Loucy (cell line): ENCODE measurements at regions not wholly inside any gene's neighbourhood (a gene's known extent, or its start where the extent isn't known, plus 50 kb on each side); places are given as distances from the start of the nearest gene placed in this dataset.

Experiments
- H2AFZ ChIP-seq: fragments of 200-600 bp; sonication (generic); 2 replicates; pipeline ENCODE4 v1.6.0; 2016; ENCODE audit warnings: antibody characterized with exemption, mild to moderate bottlenecking, low read length, moderate library complexity
- H3F3A ChIP-seq: fragments of 200-600 bp; 2 replicates; pipeline ENCODE4 v1.6.0; 2016; ENCODE audit warnings: antibody characterized with exemption, low read depth, mild to moderate bottlenecking
- H3K27me3 ChIP-seq: fragments of 200-600 bp; sonication (generic); 2 replicates; pipeline ENCODE4 v1.6.1; 2014; ENCODE audit warnings: low read length, mild to moderate bottlenecking; ENCODE audit not compliant: insufficient read depth, poor library complexity, severe bottlenecking
- H3K36me3 ChIP-seq: fragments of 200-600 bp; sonication (generic); 2 replicates; pipeline ENCODE4 v1.6.1; 2016; ENCODE audit warnings: low read length; ENCODE audit not compliant: insufficient read depth
- H3K4me1 ChIP-seq: fragments of 200-600 bp; sonication (generic); 2 replicates; pipeline ENCODE4 v1.5.1; 2014; ENCODE audit warnings: low read length, mild to moderate bottlenecking; ENCODE audit not compliant: insufficient read depth, poor library complexity, severe bottlenecking
- H3K4me2 ChIP-seq: fragments of 200-600 bp; sonication (generic); 2 replicates; pipeline ENCODE4 v1.6.0; 2014; ENCODE audit warnings: antibody characterized with exemption, low read length, low read depth, mild to moderate bottlenecking; ENCODE audit not compliant: poor library complexity, severe bottlenecking
- H3K4me3 ChIP-seq: fragments of 200-600 bp; sonication (generic); 2 replicates; pipeline ENCODE4 v1.5.1; 2014; ENCODE audit warnings: low read length, mild to moderate bottlenecking, mixed read lengths; ENCODE audit not compliant: poor library complexity, severe bottlenecking
- H3K79me2 ChIP-seq: fragments of 200-600 bp; sonication (generic); 2 replicates; pipeline ENCODE4 v1.6.1; 2014; ENCODE audit warnings: low read length; ENCODE audit not compliant: insufficient read depth
- H3K9ac ChIP-seq: fragments of 200-600 bp; sonication (generic); 2 replicates; pipeline ENCODE4 v1.6.0; 2014; ENCODE audit warnings: mild to moderate bottlenecking, low read depth, low read length, moderate library complexity; ENCODE audit not compliant: poor library complexity, severe bottlenecking
- H3K9me2 ChIP-seq: fragments of 200-600 bp; sonication (generic); replicated peaks from 2 replicates; pipeline ENCODE4 v1.6.1; 2016; ENCODE audit warnings: low read depth, low read length, mixed read lengths
- H3K9me3 ChIP-seq: fragments of 200-600 bp; sonication (generic); 2 replicates; pipeline ENCODE4 v1.6.1; 2014; ENCODE audit warnings: mild to moderate bottlenecking, antibody characterized with exemption, low read length, low read depth; ENCODE audit not compliant: insufficient read depth
- H4K20me1 ChIP-seq: fragments of 200-600 bp; sonication (generic); 2 replicates; pipeline ENCODE4 v1.6.0; 2014; ENCODE audit warnings: antibody characterized with exemption, low read length, mild to moderate bottlenecking; ENCODE audit not compliant: insufficient read depth, poor library complexity, severe bottlenecking
- EZH2phosphoT487 ChIP-seq: fragments of 200-600 bp; IDR thresholded peaks from 2 replicates; pipeline ENCODE4 v1.6.1; 2018; ENCODE audit warnings: antibody characterized with exemption, mild to moderate bottlenecking, moderate library complexity, borderline replicate concordance
- TF ChIP-seq, protein P1 (sequence below): fragments of 200-600 bp; sonication (generic); conservative IDR thresholded peaks from 2 replicates; pipeline ENCODE4 v1.5.1; 2014; ENCODE audit warnings: mild to moderate bottlenecking, antibody characterized with exemption, low read length

DNA sequence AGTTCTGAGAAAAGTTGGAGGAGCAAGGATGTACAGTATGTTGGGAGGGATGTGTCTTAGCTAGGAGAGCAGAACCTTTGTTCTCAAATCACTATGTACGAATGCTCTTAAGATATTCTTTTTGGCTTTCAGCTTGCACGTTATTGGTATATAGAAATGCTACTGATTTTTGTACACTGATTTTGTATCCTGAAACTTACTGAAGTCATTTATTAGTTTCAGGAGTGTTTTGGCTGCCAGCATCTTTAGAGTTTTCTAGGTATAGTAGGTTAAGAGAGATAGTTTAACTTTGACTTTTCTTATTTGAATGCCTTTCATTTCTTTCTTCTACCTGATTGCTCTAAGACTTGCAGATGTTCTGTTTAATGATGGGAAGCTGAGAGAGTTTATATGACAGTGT, 442.8 kb upstream of the FBXO33 start:
- no peak overlapping the region for H2AFZ ChIP-seq
- no peak overlapping the region for H3K4me3 ChIP-seq
- no peaks in the 10 kb centered on the region for H3K9me2 ChIP-seq
- TF ChIP-seq, protein P1, sequence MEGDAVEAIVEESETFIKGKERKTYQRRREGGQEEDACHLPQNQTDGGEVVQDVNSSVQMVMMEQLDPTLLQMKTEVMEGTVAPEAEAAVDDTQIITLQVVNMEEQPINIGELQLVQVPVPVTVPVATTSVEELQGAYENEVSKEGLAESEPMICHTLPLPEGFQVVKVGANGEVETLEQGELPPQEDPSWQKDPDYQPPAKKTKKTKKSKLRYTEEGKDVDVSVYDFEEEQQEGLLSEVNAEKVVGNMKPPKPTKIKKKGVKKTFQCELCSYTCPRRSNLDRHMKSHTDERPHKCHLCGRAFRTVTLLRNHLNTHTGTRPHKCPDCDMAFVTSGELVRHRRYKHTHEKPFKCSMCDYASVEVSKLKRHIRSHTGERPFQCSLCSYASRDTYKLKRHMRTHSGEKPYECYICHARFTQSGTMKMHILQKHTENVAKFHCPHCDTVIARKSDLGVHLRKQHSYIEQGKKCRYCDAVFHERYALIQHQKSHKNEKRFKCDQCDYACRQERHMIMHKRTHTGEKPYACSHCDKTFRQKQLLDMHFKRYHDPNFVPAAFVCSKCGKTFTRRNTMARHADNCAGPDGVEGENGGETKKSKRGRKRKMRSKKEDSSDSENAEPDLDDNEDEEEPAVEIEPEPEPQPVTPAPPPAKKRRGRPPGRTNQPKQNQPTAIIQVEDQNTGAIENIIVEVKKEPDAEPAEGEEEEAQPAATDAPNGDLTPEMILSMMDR: no peak
- TF ChIP-seq EZH2phosphoT487: no peak
- no peaks in the 10 kb centered on the region for H3K36me3 ChIP-seq
- H3K27me3 ChIP-seq: no peaks in the 10 kb centered on the region
- no peak overlapping the region for H3K9ac ChIP-seq
- no peaks in the 10 kb centered on the region for H3K9me3 ChIP-seq
- no peaks in the 10 kb centered on the region for H3K79me2 ChIP-seq
- no peaks in the 10 kb centered on the region for H3F3A ChIP-seq
- no peaks in the 10 kb centered on the region for H3K4me1 ChIP-seq
- H3K4me2 ChIP-seq: no peak overlapping the region
- no peaks in the 10 kb centered on the region for H4K20me1 ChIP-seq

DNA sequence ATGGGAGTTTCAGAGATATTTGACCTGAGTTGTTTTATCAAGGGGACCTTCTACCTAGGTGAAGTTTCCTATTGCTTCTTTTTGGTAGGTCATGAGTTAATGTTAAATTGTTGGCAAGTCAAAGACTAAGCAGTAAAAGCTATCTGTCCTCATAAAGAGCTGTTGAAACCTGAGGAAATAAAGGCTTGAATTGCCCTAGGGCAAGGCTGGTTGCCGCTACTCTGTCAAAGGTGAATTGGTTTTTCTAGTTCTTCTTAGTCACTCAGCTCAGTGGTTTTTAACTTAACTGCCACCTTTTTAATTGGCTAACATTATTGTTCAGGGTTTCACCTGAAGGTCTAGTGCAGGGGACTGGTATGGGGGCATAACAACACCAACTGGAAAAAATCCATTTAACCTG, 441.6 kb upstream of the FBXO33 start:
- Histone ChIP-seq H3K79me2 (no peaks in the 10 kb centered on the region), H3K4me3 (no peak overlapping the region), H3F3A (no peaks in the 10 kb centered on the region), H3K36me3 (no peaks in the 10 kb centered on the region), H4K20me1 (no peaks in the 10 kb centered on the region), H3K9me2 (no peaks in the 10 kb centered on the region), H3K27me3 (no peaks in the 10 kb centered on the region), H3K4me1 (no peaks in the 10 kb centered on the region), H3K9me3 (no peaks in the 10 kb centered on the region), H2AFZ (no peak overlapping the region), H3K4me2 (no peak overlapping the region), H3K9ac (no peak overlapping the region)
- no peak for TF ChIP-seq EZH2phosphoT487
- TF ChIP-seq, protein P1: no peak

DNA sequence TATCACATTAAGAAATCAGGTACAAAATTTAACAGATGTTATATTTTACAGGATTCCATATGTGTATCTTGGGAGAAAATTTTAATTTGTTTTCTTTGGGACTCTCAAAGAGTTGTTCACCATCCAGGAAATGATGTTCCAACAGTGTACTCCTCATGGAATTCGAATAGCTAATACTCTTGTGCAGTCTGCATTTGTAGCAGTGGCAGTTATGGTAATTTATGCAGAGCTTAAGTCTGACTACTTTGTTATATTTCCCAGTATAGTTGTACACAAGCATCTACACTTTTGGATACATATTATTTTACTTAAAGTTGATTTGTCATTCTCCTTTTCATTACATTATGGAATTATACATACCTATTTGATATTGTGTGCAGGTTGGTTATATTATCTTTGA, 436.7 kb upstream of the FBXO33 start:
- Histone ChIP-seq H3K4me1 (no peaks in the 10 kb centered on the region), H3K4me2 (no peak overlapping the region), H3K9ac (no peak overlapping the region), H4K20me1 (no peaks in the 10 kb centered on the region), H3K9me2 (no peaks in the 10 kb centered on the region), H2AFZ (no peak overlapping the region), H3K79me2 (no peaks in the 10 kb centered on the region), H3K27me3 (no peaks in the 10 kb centered on the region), H3F3A (no peaks in the 10 kb centered on the region), H3K9me3 (no peaks in the 10 kb centered on the region), H3K4me3 (no peak overlapping the region), H3K36me3 (no peaks in the 10 kb centered on the region)
- no peak for TF ChIP-seq EZH2phosphoT487
- TF ChIP-seq, protein P1: no peak
